ENCODE measurements at regions not wholly inside any gene's neighbourhood (a gene's known extent, or its start where the extent isn't known, plus 50 kb on each side); places are given as distances from the start of the nearest gene placed in this dataset.

DNA sequence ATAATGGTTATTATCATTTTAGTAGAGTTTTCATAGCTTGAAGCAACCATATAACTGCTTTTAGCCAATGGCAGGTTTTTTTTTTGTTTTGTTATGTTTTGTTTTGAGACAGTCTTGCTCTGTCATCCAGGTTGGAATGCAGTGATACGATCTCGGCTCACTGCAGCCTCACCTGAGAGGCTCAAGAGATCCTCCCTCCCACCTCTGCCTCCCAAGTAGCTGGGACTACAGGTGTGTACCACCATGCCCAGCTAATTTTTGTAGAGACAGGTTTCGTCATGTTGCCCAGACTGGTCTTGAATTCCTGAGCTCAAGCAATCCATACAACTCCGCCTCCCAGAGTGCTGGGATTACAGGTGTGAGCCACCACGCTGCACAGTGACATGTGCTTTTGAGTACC, 117.5 kb upstream of the GAREM1 start:
- ChIA-PET POLR2A (ENCODE audit: unreplicated experiment) (no interaction called here), CTCF (no interaction called here)
- Histone ChIP-seq H3K9me2 (replicated peaks; ENCODE audit: low read length) (no peaks in the 10 kb centered on the region), H3K4me3 (ENCODE audit: low read length) (no peak overlapping the region), H3K4me2 (ENCODE audit: low read length) (no peak overlapping the region), H3F3A (ENCODE audit: low read length, unreplicated experiment) (no peaks in the 10 kb centered on the region), H3K27me3 (ENCODE audit: low read length) (no peaks in the 10 kb centered on the region; the same call in 1 of the 2 replicates), H3K9me3 (ENCODE audit: low read length) (no peaks in the 10 kb centered on the region), H2AFZ (ENCODE audit: low read length) (no peak overlapping the region), H3K79me2 (ENCODE audit: low read length) (no peaks in the 10 kb centered on the region), H3K36me3 (ENCODE audit: low read depth, low read length) (no peaks in the 10 kb centered on the region), H4K20me1 (ENCODE audit: low read length) (no peaks in the 10 kb centered on the region), H3K9ac (ENCODE audit: low read length) (no peak overlapping the region), H3K4me1 (ENCODE audit: insufficient read depth, low read length) (no peaks in the 10 kb centered on the region), H3K27ac (ENCODE audit: low read length) (no peak overlapping the region)
- no peak for TF ChIP-seq EZH2phosphoT487 (IDR thresholded peaks at IDR 0.05; ENCODE audit: borderline replicate concordance, low read length)
- no peak for TF ChIP-seq EZH2 (IDR thresholded peaks at IDR 0.05; ENCODE audit: low read length, unreplicated experiment)
- TF ChIP-seq, protein P1, sequence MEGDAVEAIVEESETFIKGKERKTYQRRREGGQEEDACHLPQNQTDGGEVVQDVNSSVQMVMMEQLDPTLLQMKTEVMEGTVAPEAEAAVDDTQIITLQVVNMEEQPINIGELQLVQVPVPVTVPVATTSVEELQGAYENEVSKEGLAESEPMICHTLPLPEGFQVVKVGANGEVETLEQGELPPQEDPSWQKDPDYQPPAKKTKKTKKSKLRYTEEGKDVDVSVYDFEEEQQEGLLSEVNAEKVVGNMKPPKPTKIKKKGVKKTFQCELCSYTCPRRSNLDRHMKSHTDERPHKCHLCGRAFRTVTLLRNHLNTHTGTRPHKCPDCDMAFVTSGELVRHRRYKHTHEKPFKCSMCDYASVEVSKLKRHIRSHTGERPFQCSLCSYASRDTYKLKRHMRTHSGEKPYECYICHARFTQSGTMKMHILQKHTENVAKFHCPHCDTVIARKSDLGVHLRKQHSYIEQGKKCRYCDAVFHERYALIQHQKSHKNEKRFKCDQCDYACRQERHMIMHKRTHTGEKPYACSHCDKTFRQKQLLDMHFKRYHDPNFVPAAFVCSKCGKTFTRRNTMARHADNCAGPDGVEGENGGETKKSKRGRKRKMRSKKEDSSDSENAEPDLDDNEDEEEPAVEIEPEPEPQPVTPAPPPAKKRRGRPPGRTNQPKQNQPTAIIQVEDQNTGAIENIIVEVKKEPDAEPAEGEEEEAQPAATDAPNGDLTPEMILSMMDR (conservative IDR thresholded peaks at IDR 0.05; ENCODE audit: low read depth, low read length), result no peak
- intact Hi-C loops (cut with micrococcal nuclease), result no loop called here
- no peak for ATAC-seq
- DNase-seq, result no peak
- no TSS peak for BruUV-seq (replicated peaks)

DNA sequence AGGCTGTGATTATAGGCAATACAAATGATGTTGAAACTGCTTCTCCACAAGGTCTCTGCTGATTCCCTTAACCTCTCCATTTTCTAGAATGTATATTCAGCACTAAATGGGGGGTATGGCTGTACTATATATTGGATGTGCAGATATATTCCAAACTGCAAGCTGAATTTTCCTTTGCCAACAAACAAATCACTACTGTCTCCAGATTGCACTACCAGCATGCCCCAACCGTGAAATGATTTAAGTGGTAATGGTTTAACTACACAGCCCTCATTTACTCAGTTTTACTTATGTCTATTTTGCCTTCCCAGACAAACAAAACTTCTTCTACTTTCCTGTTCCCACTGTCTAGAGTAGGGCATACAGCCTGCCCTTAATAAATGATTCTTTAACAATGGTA, 112.7 kb upstream of the GAREM1 start:
- H3K4me3 ChIP-seq (ENCODE audit: low read length), result no peak overlapping the region
- H3F3A ChIP-seq (ENCODE audit: low read length, unreplicated experiment), result no peaks in the 10 kb centered on the region
- H3K4me1 ChIP-seq (ENCODE audit: insufficient read depth, low read length), result no peaks in the 10 kb centered on the region
- H3K27ac ChIP-seq (ENCODE audit: low read length), result no peak overlapping the region
- H3K9me2 ChIP-seq (replicated peaks; ENCODE audit: low read length), result no peaks in the 10 kb centered on the region
- POLR2A ChIA-PET (ENCODE audit: unreplicated experiment), result no interaction called here
- H3K9ac ChIP-seq (ENCODE audit: low read length), result no peak overlapping the region
- no peaks in the 10 kb centered on the region; the same call in 1 of the 2 replicates for H3K27me3 ChIP-seq (ENCODE audit: low read length)
- no peak for ATAC-seq
- H3K9me3 ChIP-seq (ENCODE audit: low read length), result no peaks in the 10 kb centered on the region
- H3K36me3 ChIP-seq (ENCODE audit: low read depth, low read length), result no peaks in the 10 kb centered on the region
- DNase-seq, result no peak
- TF ChIP-seq EZH2phosphoT487 (IDR thresholded peaks at IDR 0.05; ENCODE audit: borderline replicate concordance, low read length) (no peak), EZH2 (IDR thresholded peaks at IDR 0.05; ENCODE audit: low read length, unreplicated experiment) (no peak)
- TF ChIP-seq, protein P1 (conservative IDR thresholded peaks at IDR 0.05; ENCODE audit: low read depth, low read length), result no peak
- intact Hi-C loops (cut with micrococcal nuclease), result no loop called here
- H4K20me1 ChIP-seq (ENCODE audit: low read length), result no peaks in the 10 kb centered on the region
- CTCF ChIA-PET, result no interaction called here
- BruUV-seq (replicated peaks), result no TSS peak
- H2AFZ ChIP-seq (ENCODE audit: low read length), result no peak overlapping the region
- H3K79me2 ChIP-seq (ENCODE audit: low read length), result no peaks in the 10 kb centered on the region
- H3K4me2 ChIP-seq (ENCODE audit: low read length), result no peak overlapping the region

DNA sequence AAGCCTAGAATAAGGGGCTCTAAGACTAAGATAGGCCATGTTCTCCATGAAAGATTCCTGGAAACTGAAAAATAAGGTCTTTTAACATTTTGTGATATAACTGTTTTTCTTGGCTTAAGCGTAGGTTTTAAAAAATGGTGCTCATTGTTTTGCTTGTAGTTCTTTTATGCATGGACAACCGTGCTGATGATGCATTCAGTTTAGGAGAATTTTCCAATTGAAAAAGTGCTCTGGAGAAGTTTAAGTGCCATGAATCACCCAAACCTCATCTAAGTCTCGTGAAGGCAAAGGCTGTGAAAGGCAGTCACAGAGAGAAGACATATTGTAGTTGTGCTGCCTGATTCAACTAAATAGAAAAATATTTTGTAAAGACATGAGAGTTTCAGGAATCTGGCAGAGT, 111.8 kb upstream of the GAREM1 start:
- H2AFZ ChIP-seq (ENCODE audit: low read length), result no peak overlapping the region
- DNase-seq, result no peak
- intact Hi-C loops (cut with micrococcal nuclease), result no loop called here
- H3K4me2 ChIP-seq (ENCODE audit: low read length), result no peak overlapping the region
- BruUV-seq (replicated peaks), result no TSS peak
- H3K9me2 ChIP-seq (replicated peaks; ENCODE audit: low read length), result no peaks in the 10 kb centered on the region
- TF ChIP-seq EZH2phosphoT487 (IDR thresholded peaks at IDR 0.05; ENCODE audit: borderline replicate concordance, low read length) (no peak), EZH2 (IDR thresholded peaks at IDR 0.05; ENCODE audit: low read length, unreplicated experiment) (no peak)
- TF ChIP-seq, protein P1 (conservative IDR thresholded peaks at IDR 0.05; ENCODE audit: low read depth, low read length), result no peak
- H3K36me3 ChIP-seq (ENCODE audit: low read depth, low read length), result no peaks in the 10 kb centered on the region
- no peaks in the 10 kb centered on the region for H3K79me2 ChIP-seq (ENCODE audit: low read length)
- H3K27ac ChIP-seq (ENCODE audit: low read length), result no peak overlapping the region
- H3F3A ChIP-seq (ENCODE audit: low read length, unreplicated experiment), result no peaks in the 10 kb centered on the region
- H3K4me3 ChIP-seq (ENCODE audit: low read length), result no peak overlapping the region
- H4K20me1 ChIP-seq (ENCODE audit: low read length), result no peaks in the 10 kb centered on the region
- CTCF ChIA-PET, result no interaction called here
- H3K9me3 ChIP-seq (ENCODE audit: low read length), result no peaks in the 10 kb centered on the region
- no peak overlapping the region for H3K9ac ChIP-seq (ENCODE audit: low read length)
- H3K4me1 ChIP-seq (ENCODE audit: insufficient read depth, low read length), result no peaks in the 10 kb centered on the region
- no peak for ATAC-seq
- POLR2A ChIA-PET (ENCODE audit: unreplicated experiment), result no interaction called here
- no peaks in the 10 kb centered on the region; the same call in 1 of the 2 replicates for H3K27me3 ChIP-seq (ENCODE audit: low read length)
